HG03354 (cell line): ENCODE measurements at regions not wholly inside any gene's neighbourhood (a gene's known extent, or its start where the extent isn't known, plus 50 kb on each side); places are given as distances from the start of the nearest gene placed in this dataset.

ENCODE experiments used
- ATAC-seq: cut with Tn5 transposase; IDR thresholded peaks from one replicate; pipeline ENCODE4 v1.9.1; 2021; ENCODE audit warnings: mild to moderate bottlenecking; ENCODE audit not compliant: unreplicated experiment, poor library complexity, severe bottlenecking

DNA sequence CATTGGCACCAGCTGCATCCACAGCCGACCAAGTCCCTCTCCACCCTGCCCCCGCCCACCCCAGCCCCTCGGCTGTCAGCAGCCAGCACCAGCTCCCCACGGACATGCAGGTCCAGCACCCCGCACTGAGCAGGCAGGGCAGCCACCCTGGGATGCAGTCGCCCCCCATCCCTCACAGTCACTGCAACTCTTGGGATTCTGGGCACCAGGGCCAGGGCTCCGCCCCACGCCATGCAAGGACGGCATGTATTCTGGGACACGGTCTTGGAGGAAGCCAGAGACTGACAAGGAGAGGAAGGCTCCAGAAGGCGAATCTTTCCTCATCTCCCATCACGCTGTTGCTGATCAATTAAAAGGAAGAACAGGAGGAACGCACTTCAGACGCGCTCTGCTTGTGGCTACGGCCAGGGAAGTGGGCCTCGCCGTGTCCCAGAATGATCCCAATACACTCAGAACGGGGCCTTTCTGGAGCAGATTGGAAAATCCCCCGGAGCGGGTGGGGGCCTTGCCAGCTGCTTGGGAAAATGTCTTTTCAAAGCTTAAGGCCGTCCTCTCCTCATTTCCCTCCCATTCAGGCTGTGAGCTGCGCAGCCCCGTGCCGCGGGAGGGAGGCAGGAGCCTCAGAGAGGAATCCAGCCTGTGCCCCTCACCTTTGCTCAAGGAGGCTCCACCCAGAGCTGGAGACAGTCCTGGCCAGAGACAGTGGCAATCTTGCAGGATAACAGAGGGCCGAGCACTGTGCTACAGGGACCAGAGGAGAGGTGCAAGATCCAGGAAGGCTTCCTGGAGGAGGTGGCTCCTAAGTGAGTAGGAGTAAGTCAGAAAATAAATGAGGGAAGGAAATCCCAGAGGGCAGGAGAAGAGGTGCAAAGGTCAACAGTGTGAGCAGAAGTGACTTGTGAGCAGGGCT lies 54.1 kb upstream of the DIO3 start:
- no peak for ATAC-seq

- ATAC-seq: no peak
These were observed 53.5 kb upstream of the DIO3 start for GRCh38 chr14:101507836-101508150.

GRCh38 chr14:101508196-101508947 lies 52.9 kb upstream of the DIO3 start:
- ATAC-seq: no peak

- no peak for ATAC-seq
These were observed 52.2 kb upstream of the DIO3 start for GRCh38 chr14:101508948-101509729.

GRCh38 chr14:101509730-101510371 lies 51.4 kb upstream of the DIO3 start:
- ATAC-seq: no peak

DNA sequence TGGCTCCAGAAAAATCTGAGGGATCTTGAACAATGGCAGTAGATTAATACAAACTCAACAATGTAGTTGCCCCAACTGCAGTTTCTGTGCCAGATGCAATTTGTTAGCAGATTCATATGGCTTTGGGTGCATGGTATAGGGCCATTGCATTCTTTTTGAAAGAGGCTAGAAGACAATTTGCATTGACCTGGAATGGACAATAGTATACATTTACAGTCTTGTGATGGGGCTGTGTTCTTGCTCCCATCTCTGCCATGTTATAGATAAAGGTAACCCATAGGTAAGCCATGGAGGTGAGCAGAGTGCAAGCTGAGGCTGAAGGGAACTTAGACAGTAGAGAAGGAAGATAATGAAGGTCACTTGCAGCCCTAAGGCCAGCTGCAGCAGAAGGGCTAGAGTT lies 50.1 kb upstream of the DIO3 start:
- ATAC-seq: no peak
